ENCODE measurements at regions not wholly inside any gene's neighbourhood (a gene's known extent, or its start where the extent isn't known, plus 50 kb on each side); places are given as distances from the start of the nearest gene placed in this dataset.

GRCh38 chr4:162557516-162558106 is 393.8 kb upstream of the FSTL5 start:
- TF ChIP-seq SUZ12 (IDR thresholded peaks at IDR 0.05; ENCODE audit: extremely low read depth, insufficient read depth, insufficient read length) (no peak), ZNF274 (IDR thresholded peaks at IDR 0.05; ENCODE audit: low read depth, low read length) (no peak), YY1 (IDR thresholded peaks at IDR 0.05; ENCODE audit: insufficient read depth, insufficient read length) (no peak)

Measured in NT2/D1 (cell line).